ENCODE measurements at regions not wholly inside any gene's neighbourhood (a gene's known extent, or its start where the extent isn't known, plus 50 kb on each side); places are given as distances from the start of the nearest gene placed in this dataset.

DNA sequence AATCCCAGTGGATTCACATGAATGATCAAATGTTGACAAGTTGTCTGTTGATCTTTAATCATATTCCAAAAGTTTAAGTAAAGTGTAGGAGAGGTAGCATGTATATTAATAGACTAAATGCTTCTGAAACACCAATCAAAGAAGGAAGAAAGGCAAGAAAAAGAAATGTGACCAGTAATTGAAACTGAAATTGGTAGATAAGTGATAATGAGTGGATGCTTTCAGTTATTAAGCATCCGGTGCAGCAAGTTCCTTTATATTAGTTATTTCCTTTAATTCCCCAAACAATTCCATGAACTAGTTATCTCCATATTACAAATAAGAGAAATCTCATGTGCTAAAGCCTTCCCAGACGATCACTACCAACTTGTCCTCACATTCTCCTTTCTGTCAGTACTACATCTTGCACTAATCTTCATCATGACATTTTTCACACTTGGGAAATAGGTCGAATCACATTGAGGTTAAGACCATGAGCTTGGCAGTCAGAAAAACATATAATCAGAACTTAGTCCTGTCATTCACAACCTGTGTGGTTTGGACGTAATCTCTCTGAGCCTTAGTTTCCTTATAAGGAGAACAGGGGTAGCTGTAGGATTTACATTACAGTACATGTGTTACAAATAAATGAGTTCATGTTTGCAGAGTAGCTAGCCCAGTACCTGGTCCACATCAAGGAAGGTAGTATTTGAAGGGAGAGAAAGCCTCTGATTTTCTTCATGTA lies 182.1 kb downstream of the NOL4 start:
- no peaks in the 10 kb centered on the region for H3K79me2 ChIP-seq (ENCODE audit: insufficient read depth, low read length)
- H3K4me3 ChIP-seq (ENCODE audit: low read depth, low read length, poor library complexity, severe bottlenecking) = no peak overlapping the region
- no peak for TF ChIP-seq EZH2 (IDR thresholded peaks at IDR 0.05; ENCODE audit: borderline replicate concordance, low read length)
- TF ChIP-seq, protein P1, sequence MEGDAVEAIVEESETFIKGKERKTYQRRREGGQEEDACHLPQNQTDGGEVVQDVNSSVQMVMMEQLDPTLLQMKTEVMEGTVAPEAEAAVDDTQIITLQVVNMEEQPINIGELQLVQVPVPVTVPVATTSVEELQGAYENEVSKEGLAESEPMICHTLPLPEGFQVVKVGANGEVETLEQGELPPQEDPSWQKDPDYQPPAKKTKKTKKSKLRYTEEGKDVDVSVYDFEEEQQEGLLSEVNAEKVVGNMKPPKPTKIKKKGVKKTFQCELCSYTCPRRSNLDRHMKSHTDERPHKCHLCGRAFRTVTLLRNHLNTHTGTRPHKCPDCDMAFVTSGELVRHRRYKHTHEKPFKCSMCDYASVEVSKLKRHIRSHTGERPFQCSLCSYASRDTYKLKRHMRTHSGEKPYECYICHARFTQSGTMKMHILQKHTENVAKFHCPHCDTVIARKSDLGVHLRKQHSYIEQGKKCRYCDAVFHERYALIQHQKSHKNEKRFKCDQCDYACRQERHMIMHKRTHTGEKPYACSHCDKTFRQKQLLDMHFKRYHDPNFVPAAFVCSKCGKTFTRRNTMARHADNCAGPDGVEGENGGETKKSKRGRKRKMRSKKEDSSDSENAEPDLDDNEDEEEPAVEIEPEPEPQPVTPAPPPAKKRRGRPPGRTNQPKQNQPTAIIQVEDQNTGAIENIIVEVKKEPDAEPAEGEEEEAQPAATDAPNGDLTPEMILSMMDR (IDR thresholded peaks at IDR 0.05; ENCODE audit: low read length) = no peak
- H3K36me3 ChIP-seq (ENCODE audit: insufficient read depth, low read length) = no peaks in the 10 kb centered on the region
- H3K27me3 ChIP-seq (ENCODE audit: insufficient read depth, low read length) = no peaks in the 10 kb centered on the region
- no peak overlapping the region for H3K9ac ChIP-seq (ENCODE audit: low read length)
- no peaks in the 10 kb centered on the region for H3F3A ChIP-seq (ENCODE audit: insufficient read depth, low read length)
- H3K27ac ChIP-seq (ENCODE audit: low read depth, low read length, poor library complexity, severe bottlenecking) = no peak overlapping the region
- H3K9me3 ChIP-seq (ENCODE audit: low read length) = no peaks in the 10 kb centered on the region
- H3K4me1 ChIP-seq (ENCODE audit: insufficient read depth, low read length, severe bottlenecking) = peaks cover 18% of the 10 kb centered on the region
- no peak overlapping the region for H3K4me2 ChIP-seq (ENCODE audit: low read length)
- no peak overlapping the region for H2AFZ ChIP-seq (ENCODE audit: low read length)
- H4K20me1 ChIP-seq (ENCODE audit: insufficient read depth, low read length) = no peaks in the 10 kb centered on the region
- no peaks in the 10 kb centered on the region for H3K9me2 ChIP-seq (ENCODE audit: low read depth, low read length)

DNA sequence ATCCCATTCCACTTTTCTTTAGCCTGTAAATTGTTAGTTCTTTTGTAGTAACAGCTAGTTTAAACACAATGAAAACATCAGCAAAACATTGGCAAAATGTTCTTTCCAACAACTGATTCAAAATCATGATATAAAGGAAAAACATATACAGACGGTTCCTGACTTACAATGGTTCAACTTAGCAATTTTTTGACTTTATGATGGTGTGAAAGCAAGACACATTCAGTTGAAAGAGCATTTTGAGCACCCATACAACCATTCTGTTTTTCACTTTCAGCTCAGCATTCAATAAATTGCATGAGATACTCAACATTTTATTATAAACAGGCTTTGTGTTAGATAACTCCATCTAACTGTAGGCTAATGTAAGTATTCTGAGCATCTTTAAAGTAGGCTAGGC lies 185.1 kb downstream of the NOL4 start:
- Histone ChIP-seq H3K4me2 (ENCODE audit: low read length) (peak overlapping the region; percentile 58), H3K9me2 (ENCODE audit: low read depth, low read length) (no peaks in the 10 kb centered on the region)

DNA sequence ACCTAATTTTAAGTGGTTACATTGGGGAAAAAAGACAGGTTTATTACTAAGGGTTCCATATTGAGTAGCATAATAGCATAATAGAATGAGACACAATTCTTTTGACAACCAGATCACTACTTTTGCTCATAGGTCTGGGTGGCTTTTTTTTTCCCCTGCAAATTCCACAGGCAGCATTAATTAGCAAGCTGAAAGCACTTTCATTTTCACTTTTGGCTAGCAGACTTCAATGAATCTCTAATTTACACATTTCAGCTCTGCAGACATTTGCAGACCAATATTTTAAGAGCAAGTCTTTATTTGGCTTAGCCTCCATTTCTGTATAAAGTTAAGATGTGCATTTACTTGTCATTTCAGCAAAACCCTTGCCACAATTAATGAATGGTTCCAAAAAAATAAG lies 185.5 kb downstream of the NOL4 start:
- Histone ChIP-seq H3K27me3 (ENCODE audit: insufficient read depth, low read length) (no peaks in the 10 kb centered on the region), H3K9me2 (ENCODE audit: low read depth, low read length) (no peaks in the 10 kb centered on the region), H3K79me2 (ENCODE audit: insufficient read depth, low read length) (no peaks in the 10 kb centered on the region), H3K4me2 (ENCODE audit: low read length) (peak overlapping the region; percentile 58), H3K9ac (ENCODE audit: low read length) (no peak overlapping the region), H3K4me1 (ENCODE audit: insufficient read depth, low read length, severe bottlenecking) (peaks cover 18% of the 10 kb centered on the region), H3K36me3 (ENCODE audit: insufficient read depth, low read length) (no peaks in the 10 kb centered on the region), H3K4me3 (ENCODE audit: low read depth, low read length, poor library complexity, severe bottlenecking) (peak overlapping the region; percentile 30), H4K20me1 (ENCODE audit: insufficient read depth, low read length) (no peaks in the 10 kb centered on the region), H3K9me3 (ENCODE audit: low read length) (no peaks in the 10 kb centered on the region), H3K27ac (ENCODE audit: low read depth, low read length, poor library complexity, severe bottlenecking) (no peak overlapping the region), H3F3A (ENCODE audit: insufficient read depth, low read length) (no peaks in the 10 kb centered on the region), H2AFZ (ENCODE audit: low read length) (peak overlapping the region; percentile 74)
- no peak for TF ChIP-seq EZH2 (IDR thresholded peaks at IDR 0.05; ENCODE audit: borderline replicate concordance, low read length)
- TF ChIP-seq, protein P1 (IDR thresholded peaks at IDR 0.05; ENCODE audit: low read length) = no peak

More for the DNA sequence above, 185.1 kb downstream of the NOL4 start:
- Histone ChIP-seq H3K9me3 (ENCODE audit: low read length) (no peaks in the 10 kb centered on the region), H3K36me3 (ENCODE audit: insufficient read depth, low read length) (no peaks in the 10 kb centered on the region), H3K4me1 (ENCODE audit: insufficient read depth, low read length, severe bottlenecking) (peaks cover 18% of the 10 kb centered on the region), H4K20me1 (ENCODE audit: insufficient read depth, low read length) (no peaks in the 10 kb centered on the region), H3K79me2 (ENCODE audit: insufficient read depth, low read length) (no peaks in the 10 kb centered on the region), H2AFZ (ENCODE audit: low read length) (peak overlapping the region; percentile 74; the same call in 1 of the 2 replicates), H3K4me3 (ENCODE audit: low read depth, low read length, poor library complexity, severe bottlenecking) (peak overlapping the region; percentile 30), H3K9ac (ENCODE audit: low read length) (no peak overlapping the region), H3F3A (ENCODE audit: insufficient read depth, low read length) (no peaks in the 10 kb centered on the region), H3K27ac (ENCODE audit: low read depth, low read length, poor library complexity, severe bottlenecking) (no peak overlapping the region), H3K27me3 (ENCODE audit: insufficient read depth, low read length) (no peaks in the 10 kb centered on the region)
- no peak for TF ChIP-seq EZH2 (IDR thresholded peaks at IDR 0.05; ENCODE audit: borderline replicate concordance, low read length)
- TF ChIP-seq, protein P1 (IDR thresholded peaks at IDR 0.05; ENCODE audit: low read length) = no peak

Data from OCI-LY1 (cell line).